ENCODE measurements at regions not wholly inside any gene's neighbourhood (a gene's known extent, or its start where the extent isn't known, plus 50 kb on each side); places are given as distances from the start of the nearest gene placed in this dataset.

DNA sequence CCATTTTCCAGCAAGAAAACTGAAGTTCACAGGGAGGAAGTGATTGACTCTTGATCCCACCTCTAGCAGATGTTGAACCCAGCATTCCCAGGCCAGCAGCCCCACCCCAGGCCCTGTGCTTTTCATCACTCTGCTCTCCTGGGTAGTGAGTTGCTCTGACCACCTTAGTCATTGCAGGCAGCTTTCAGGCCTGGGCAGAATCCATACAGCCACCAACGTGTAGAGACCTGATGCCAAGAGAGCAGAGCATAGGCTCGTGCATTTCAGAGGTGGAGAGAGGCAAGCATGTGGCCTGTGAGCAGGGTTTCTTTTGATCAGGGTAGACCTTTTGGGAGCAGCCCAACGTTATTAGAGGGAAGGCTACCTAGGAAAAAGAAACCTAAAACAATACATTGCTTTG, 334.6 kb downstream of the PTEN start:
- Histone ChIP-seq H3K9me3 (no peaks in the 10 kb centered on the region), H3K4me1 (no peaks in the 10 kb centered on the region), H3K27me3 (no peaks in the 10 kb centered on the region), H3K36me3 (no peaks in the 10 kb centered on the region), H3K27ac (no peak overlapping the region), H3K4me3 (no peak overlapping the region)
- intact Hi-C loops (cut with DNase I; ENCODE audit: low total_unique reads) = no loop called here
- no peak for DNase-seq (ENCODE audit: low spot score in 2 of 2)
- TF ChIP-seq POLR2A (IDR thresholded peaks at IDR 0.05) = no peak
- TF ChIP-seq POLR2AphosphoS5 (IDR thresholded peaks at IDR 0.05) = no peak
- TF ChIP-seq, protein P1, sequence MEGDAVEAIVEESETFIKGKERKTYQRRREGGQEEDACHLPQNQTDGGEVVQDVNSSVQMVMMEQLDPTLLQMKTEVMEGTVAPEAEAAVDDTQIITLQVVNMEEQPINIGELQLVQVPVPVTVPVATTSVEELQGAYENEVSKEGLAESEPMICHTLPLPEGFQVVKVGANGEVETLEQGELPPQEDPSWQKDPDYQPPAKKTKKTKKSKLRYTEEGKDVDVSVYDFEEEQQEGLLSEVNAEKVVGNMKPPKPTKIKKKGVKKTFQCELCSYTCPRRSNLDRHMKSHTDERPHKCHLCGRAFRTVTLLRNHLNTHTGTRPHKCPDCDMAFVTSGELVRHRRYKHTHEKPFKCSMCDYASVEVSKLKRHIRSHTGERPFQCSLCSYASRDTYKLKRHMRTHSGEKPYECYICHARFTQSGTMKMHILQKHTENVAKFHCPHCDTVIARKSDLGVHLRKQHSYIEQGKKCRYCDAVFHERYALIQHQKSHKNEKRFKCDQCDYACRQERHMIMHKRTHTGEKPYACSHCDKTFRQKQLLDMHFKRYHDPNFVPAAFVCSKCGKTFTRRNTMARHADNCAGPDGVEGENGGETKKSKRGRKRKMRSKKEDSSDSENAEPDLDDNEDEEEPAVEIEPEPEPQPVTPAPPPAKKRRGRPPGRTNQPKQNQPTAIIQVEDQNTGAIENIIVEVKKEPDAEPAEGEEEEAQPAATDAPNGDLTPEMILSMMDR (IDR thresholded peaks at IDR 0.05) = no peak

DNA sequence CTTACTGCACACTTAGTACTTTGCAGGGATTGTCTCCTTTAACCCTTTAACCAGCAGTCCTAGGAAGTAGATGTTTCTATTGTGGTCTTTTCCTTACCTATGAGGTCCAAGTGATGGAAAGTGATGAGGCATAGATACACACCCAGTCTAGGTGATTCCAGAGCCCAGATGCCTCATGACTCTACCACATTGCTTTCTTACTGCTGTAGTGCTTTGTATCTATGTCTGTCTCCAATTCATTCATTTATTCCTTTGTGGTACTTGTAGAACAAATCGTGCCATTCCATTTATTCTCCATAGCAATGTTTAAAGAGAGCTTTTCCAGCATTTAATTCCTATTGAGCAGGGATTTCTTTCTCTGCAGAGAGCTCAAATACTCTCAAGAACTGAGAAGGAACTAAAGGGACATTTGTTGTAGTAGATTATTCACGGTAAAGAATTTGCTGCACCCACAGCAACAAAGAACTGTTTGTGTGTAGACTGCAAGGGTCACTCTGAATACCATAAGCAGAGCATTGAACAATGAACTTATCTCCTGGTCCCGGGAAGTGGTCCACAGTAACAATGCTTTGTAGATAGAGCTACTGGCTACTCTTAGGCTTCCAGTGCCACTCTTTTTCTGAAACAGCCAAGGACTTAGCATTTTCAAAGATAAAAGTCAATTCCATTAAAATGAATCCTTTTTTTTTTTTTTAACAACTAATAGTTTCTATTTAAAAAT, 337.0 kb downstream of the PTEN start:
- H3K36me3 ChIP-seq = no peaks in the 10 kb centered on the region

DNA sequence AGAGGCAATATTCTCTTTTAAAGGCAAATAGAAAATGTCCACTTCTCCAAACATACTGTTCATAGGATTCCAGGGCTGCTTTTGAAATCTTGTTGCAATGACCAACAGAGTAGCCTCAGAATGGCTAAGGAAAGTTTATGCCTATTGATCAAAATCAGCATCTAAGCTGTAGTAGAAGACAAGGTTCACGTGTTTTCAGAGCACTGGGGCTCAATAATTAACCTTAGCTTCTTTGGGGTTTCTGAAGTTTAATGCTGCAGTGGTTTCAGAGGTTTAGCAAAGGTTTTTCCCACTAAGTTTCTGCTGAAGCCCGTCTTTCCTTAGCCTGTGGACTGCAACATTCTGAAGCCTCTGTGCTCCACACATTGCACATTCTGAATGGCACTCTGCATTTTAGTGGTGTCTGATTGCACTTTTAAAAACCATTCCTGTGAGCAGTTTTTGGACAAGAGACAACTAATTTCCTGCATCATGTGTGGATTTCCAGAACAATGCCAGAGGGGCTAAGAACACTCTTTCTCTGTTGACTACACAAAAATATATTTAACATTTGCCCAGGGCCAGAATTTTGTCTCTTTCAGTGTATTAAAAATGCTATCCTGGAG, 342.5 kb downstream of the PTEN start:
- no peaks in the 10 kb centered on the region for H3K9me3 ChIP-seq
- no peak overlapping the region for H3K4me3 ChIP-seq
- DNase-seq (ENCODE audit: low spot score in 2 of 2) = no peak
- no peaks in the 10 kb centered on the region for H3K27me3 ChIP-seq
- intact Hi-C loops (cut with DNase I; ENCODE audit: low total_unique reads) = no loop called here
- H3K4me1 ChIP-seq = no peaks in the 10 kb centered on the region
- H3K27ac ChIP-seq = no peak overlapping the region
- H3K36me3 ChIP-seq = no peaks in the 10 kb centered on the region
- no peak for TF ChIP-seq POLR2AphosphoS5 (IDR thresholded peaks at IDR 0.05)
- TF ChIP-seq, protein P1 (IDR thresholded peaks at IDR 0.05) = no peak
- no peak for TF ChIP-seq POLR2A (IDR thresholded peaks at IDR 0.05)

More for the DNA sequence above, 337.0 kb downstream of the PTEN start:
- intact Hi-C loops (cut with DNase I; ENCODE audit: low total_unique reads) = no loop called here
- Histone ChIP-seq H3K9me3 (no peaks in the 10 kb centered on the region), H3K4me1 (no peaks in the 10 kb centered on the region), H3K4me3 (no peak overlapping the region), H3K27me3 (no peaks in the 10 kb centered on the region), H3K27ac (no peak overlapping the region)
- no peak for DNase-seq (ENCODE audit: low spot score in 2 of 2)
- TF ChIP-seq POLR2AphosphoS5 (IDR thresholded peaks at IDR 0.05) (no peak), POLR2A (IDR thresholded peaks at IDR 0.05) (no peak)
- TF ChIP-seq, protein P1 (IDR thresholded peaks at IDR 0.05) = no peak

DNA sequence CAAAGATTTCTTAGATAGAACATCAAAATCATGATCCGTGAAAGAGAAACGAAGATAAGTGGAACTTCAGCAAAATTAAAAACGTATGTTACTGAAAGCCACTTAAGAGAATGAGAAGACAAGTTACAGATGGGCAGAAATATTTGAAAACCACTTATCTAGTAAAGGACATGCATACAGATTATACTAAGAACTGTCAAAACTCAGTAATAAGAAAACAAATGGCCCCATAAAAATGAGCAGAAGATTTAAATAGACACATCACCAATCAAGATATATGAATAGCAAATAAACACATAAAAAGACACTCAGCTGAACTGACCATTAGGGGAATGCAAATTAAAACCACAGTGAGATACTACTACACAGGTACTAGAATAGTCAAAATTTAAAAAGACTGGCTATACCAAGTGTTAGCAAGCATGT, 343.7 kb downstream of the PTEN start:
- no peak for DNase-seq (ENCODE audit: low spot score in 2 of 2)
- Histone ChIP-seq H3K9me3 (no peaks in the 10 kb centered on the region), H3K4me1 (no peaks in the 10 kb centered on the region), H3K27ac (no peak overlapping the region), H3K27me3 (no peaks in the 10 kb centered on the region), H3K36me3 (no peaks in the 10 kb centered on the region), H3K4me3 (no peak overlapping the region)
- intact Hi-C loops (cut with DNase I; ENCODE audit: low total_unique reads) = no loop called here
- no peak for TF ChIP-seq POLR2A (IDR thresholded peaks at IDR 0.05)
- TF ChIP-seq, protein P1 (IDR thresholded peaks at IDR 0.05) = no peak
- no peak for TF ChIP-seq POLR2AphosphoS5 (IDR thresholded peaks at IDR 0.05)

DNA sequence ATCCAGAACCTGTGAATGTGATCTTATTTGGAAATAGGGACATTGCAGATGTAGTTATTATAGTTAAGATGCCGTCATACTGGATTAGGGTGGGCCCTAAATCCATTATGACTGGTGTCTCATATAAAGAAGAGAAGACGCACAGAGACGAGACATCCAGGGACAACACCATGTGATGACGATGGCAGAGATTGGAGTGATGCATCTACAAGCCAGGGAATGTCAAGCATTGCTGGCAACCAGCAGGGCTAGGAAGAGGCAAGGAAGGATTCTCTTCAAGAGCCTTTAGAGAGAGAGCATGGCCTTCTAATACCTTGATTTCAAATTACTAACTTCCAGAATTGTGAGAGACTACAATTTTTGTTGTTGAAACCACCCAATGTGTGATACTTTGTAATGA, 345.8 kb downstream of the PTEN start:
- intact Hi-C loops (cut with DNase I; ENCODE audit: low total_unique reads) = no loop called here
- Histone ChIP-seq H3K4me1 (no peaks in the 10 kb centered on the region), H3K4me3 (no peak overlapping the region), H3K27ac (no peak overlapping the region), H3K36me3 (no peaks in the 10 kb centered on the region), H3K9me3 (no peaks in the 10 kb centered on the region), H3K27me3 (no peaks in the 10 kb centered on the region)
- no peak for DNase-seq (ENCODE audit: low spot score in 2 of 2)
- TF ChIP-seq, protein P1 (IDR thresholded peaks at IDR 0.05) = no peak
- TF ChIP-seq POLR2AphosphoS5 (IDR thresholded peaks at IDR 0.05) (no peak), POLR2A (IDR thresholded peaks at IDR 0.05) (no peak)
